ENCODE measurements at regions not wholly inside any gene's neighbourhood (a gene's known extent, or its start where the extent isn't known, plus 50 kb on each side); places are given as distances from the start of the nearest gene placed in this dataset.

- DNase-seq, result no peak
Measured at GRCh38 chr10:126851414-126852108, 53.7 kb upstream of the DOCK1 start.

- no peak for DNase-seq
Measured at GRCh38 chr10:126854726-126855495, 50.3 kb upstream of the DOCK1 start.

All from CD4-positive, alpha-beta T cell treated with Interleukin-17A for 4 hours (primary cell).